Keratinocyte (primary cell): ENCODE measurements at regions not wholly inside any gene's neighbourhood (a gene's known extent, or its start where the extent isn't known, plus 50 kb on each side); places are given as distances from the start of the nearest gene placed in this dataset.

Source experiments
- DNase-seq: peaks from one replicate; pipeline ENCODE4 v3.0.0-alpha.2; 2011; ENCODE audit warnings: low read depth, missing footprints, low spot score
- FAIRE-seq: peaks from 2 replicates; lab custom pipeline; 2011; peaks lifted over from hg19 to GRCh38; lab: Jason Lieb, UNC
- H2AFZ ChIP-seq: 2 replicates; pipeline ENCODE4 v1.6.0; 2012; ENCODE audit warnings: low read length, control low read depth, inconsistent platforms; ENCODE audit not compliant: control insufficient read depth
- H3K27ac ChIP-seq: 2 replicates; pipeline ENCODE4 v1.5.1; 2011; ENCODE audit warnings: low read length; ENCODE audit not compliant: control insufficient read depth, insufficient read depth
- H3K27me3 ChIP-seq: 3 replicates; pipeline ENCODE4 v1.6.0; 2011; ENCODE audit warnings: low read length; ENCODE audit not compliant: control insufficient read depth, insufficient read depth; ENCODE audit errors: extremely low read depth
- H3K36me3 ChIP-seq, 2 experiments: 2 replicates in 1 of 2; 3 replicates in 1 of 2; pipeline ENCODE4 v1.5.1; 2011; ENCODE audit warnings: low read length in 2 of 2, mild to moderate bottlenecking in 1 of 2; ENCODE audit not compliant: control insufficient read depth in 2 of 2, insufficient read depth in 2 of 2; ENCODE audit errors: extremely low read depth in 1 of 2
- H3K4me1 ChIP-seq: 3 replicates; pipeline ENCODE4 v1.5.1; 2011; ENCODE audit warnings: low read length; ENCODE audit not compliant: control insufficient read depth, insufficient read depth; ENCODE audit errors: extremely low read depth
- H3K4me2 ChIP-seq: 3 replicates; pipeline ENCODE4 v1.6.0; 2011; ENCODE audit warnings: low read depth, low read length; ENCODE audit not compliant: control insufficient read depth, insufficient read depth; ENCODE audit errors: extremely low read depth
- H3K4me3 ChIP-seq, 3 experiments: fragments of 200-600 bp in 1 of 3; sonication (generic) in 1 of 3; 2 replicates in 2 of 3; 3 replicates in 1 of 3; pipeline ENCODE4 v1.5.1; 2011 to 2016; ENCODE audit warnings: low read length in 3 of 3, mild to moderate bottlenecking in 3 of 3, control low read depth in 2 of 3, inconsistent platforms in 1 of 3, low read depth in 1 of 3, mixed read lengths in 1 of 3, mixed run types in 1 of 3, moderate library complexity in 1 of 3; ENCODE audit not compliant: control insufficient read depth in 2 of 3, insufficient read depth in 2 of 3; ENCODE audit errors: extremely low read depth in 1 of 3
- H3K79me2 ChIP-seq: 2 replicates; pipeline ENCODE4 v1.6.0; 2012; ENCODE audit warnings: low read length; ENCODE audit not compliant: control insufficient read depth, insufficient read depth
- H3K9ac ChIP-seq: 3 replicates; pipeline ENCODE4 v1.6.0; 2011; ENCODE audit warnings: low read length; ENCODE audit not compliant: control insufficient read depth, insufficient read depth; ENCODE audit errors: extremely low read depth
- H3K9me1 ChIP-seq: 3 replicates; pipeline ENCODE4 v1.6.0; 2011; ENCODE audit warnings: low read length; ENCODE audit not compliant: control insufficient read depth, insufficient read depth; ENCODE audit errors: extremely low read depth
- H3K9me3 ChIP-seq: 2 replicates; pipeline ENCODE4 v1.5.1; 2012; ENCODE audit warnings: low read depth, low read length; ENCODE audit not compliant: control insufficient read depth
- H4K20me1 ChIP-seq: 3 replicates; pipeline ENCODE4 v1.6.0; 2011; ENCODE audit warnings: low read length; ENCODE audit not compliant: control insufficient read depth, insufficient read depth; ENCODE audit errors: extremely low read depth
- CTCF ChIP-seq, 3 experiments: IDR thresholded peaks in 1 of 3; conservative IDR thresholded peaks in 1 of 3; optimal IDR thresholded peaks in 1 of 3; 2 replicates in 2 of 3; 3 replicates in 1 of 3; pipeline versions ENCODE3 to v1.5.1; 2011; ENCODE audit warnings: low read length in 3 of 3, mild to moderate bottlenecking in 3 of 3, moderate library complexity in 2 of 3, control low read depth in 1 of 3, inconsistent platforms in 1 of 3; ENCODE audit not compliant: insufficient read depth in 2 of 3; ENCODE audit errors: extremely low read depth in 1 of 3
- EZH2 ChIP-seq: IDR thresholded peaks from one replicate; pipeline ENCODE4 v1.6.1; 2012; ENCODE audit warnings: inconsistent platforms, mild to moderate bottlenecking, low read length, moderate library complexity
- dilution Hi-C: fragments of 300-500 bp; cut with MboI; formaldehyde crosslinking; loops from one replicate; pipeline ENCODE4 v1.7.0; 2020; ENCODE audit warnings: low sequenced_read_pairs; ENCODE audit not compliant: extremely low pct_ligation_motif_present

- Histone ChIP-seq H3K9me1 (no peaks in the 10 kb centered on the region), H2AFZ (no peak overlapping the region), H4K20me1 (no peaks in the 10 kb centered on the region), H3K4me1 (peaks cover 4% of the 10 kb centered on the region), H3K36me3 (no peaks in the 10 kb centered on the region), H3K27ac (no peak overlapping the region), H3K79me2 (no peaks in the 10 kb centered on the region), H3K9me3 (no peaks in the 10 kb centered on the region), H3K27me3 (no peaks in the 10 kb centered on the region), H3K4me2 (no peak overlapping the region), H3K9ac (no peak overlapping the region), H3K4me3 (no peak overlapping the region)
- DNase-seq, result no peak
- FAIRE-seq, result no peak
- TF ChIP-seq CTCF (optimal IDR thresholded peaks at IDR 0.05 in 1 of 3, IDR thresholded peaks at IDR 0.05 in 1 of 3, conservative IDR thresholded peaks at IDR 0.05 in 1 of 3; ENCODE audit: extremely low read depth in 1 of 3, insufficient read depth in 2 of 3, low read length in 3 of 3) (no peak), EZH2 (no peak)
- dilution Hi-C loops, result no loop called here
Measured at GRCh38 chr15:27685644-27686043, 413.5 kb downstream of the OCA2 start.

GRCh38 chr15:27683121-27683520 lies 416.0 kb downstream of the OCA2 start:
- dilution Hi-C loops, result no loop called here
- no peak overlapping the region for H2AFZ ChIP-seq
- no peaks in the 10 kb centered on the region for H3K27me3 ChIP-seq
- peaks cover 4% of the 10 kb centered on the region for H3K4me1 ChIP-seq
- no peaks in the 10 kb centered on the region for H3K9me3 ChIP-seq
- H3K79me2 ChIP-seq, result no peaks in the 10 kb centered on the region
- no peaks in the 10 kb centered on the region for H3K36me3 ChIP-seq
- no peak overlapping the region for H3K4me2 ChIP-seq
- no peak overlapping the region for H3K27ac ChIP-seq
- H4K20me1 ChIP-seq, result no peaks in the 10 kb centered on the region
- TF ChIP-seq EZH2, result no peak
- no peak for TF ChIP-seq CTCF (optimal IDR thresholded peaks at IDR 0.05 in 1 of 3, IDR thresholded peaks at IDR 0.05 in 1 of 3, conservative IDR thresholded peaks at IDR 0.05 in 1 of 3; ENCODE audit: extremely low read depth in 1 of 3, insufficient read depth in 2 of 3, low read length in 3 of 3)
- H3K4me3 ChIP-seq, result no peak overlapping the region
- H3K9ac ChIP-seq, result no peak overlapping the region
- no peaks in the 10 kb centered on the region for H3K9me1 ChIP-seq
- DNase-seq (no peak), FAIRE-seq (no peak)
